Lower leg skin (tissue), 4 donors: ENCODE measurements at regions not wholly inside any gene's neighbourhood (a gene's known extent, or its start where the extent isn't known, plus 50 kb on each side); places are given as distances from the start of the nearest gene placed in this dataset.

Experiments used
- DNase-seq, 2 donors: peaks; one replicate each; pipeline ENCODE4 v3.0.0-alpha.2; 2019; ENCODE audit warnings: low spot score in 2 of 2
- H3K4me3 ChIP-seq: fragments of 200-600 bp; sonication (generic); 2 replicates; pipeline ENCODE4 v1.5.1; 2017; ENCODE audit warnings: mild to moderate bottlenecking, low read depth; ENCODE audit not compliant: poor library complexity, severe bottlenecking
- CTCF ChIP-seq, 3 donors: fragments of 450-650 bp; IDR thresholded peaks; one replicate each; pipeline ENCODE4 v1.5.1; 2016; ENCODE audit warnings: antibody characterized with exemption in 3 of 3, mild to moderate bottlenecking in 3 of 3, moderate library complexity in 2 of 3
- POLR2A ChIP-seq, 2 donors: fragments of 450-650 bp; IDR thresholded peaks; one replicate each; pipeline ENCODE4 v1.6.1; 2016 to 2017; ENCODE audit warnings: antibody characterized with exemption in 2 of 2, mild to moderate bottlenecking in 1 of 2, moderate library complexity in 1 of 2
- WGBS, 2 donors: methylation state at CpG; one replicate each; pipeline ENCODE4 v1.1.5; 2018; 5-methylcytosine and 5-hydroxymethylcytosine counted together
- intact Hi-C: fragments of 100-400 bp; cut with DNase I; formaldehyde crosslinking; loops from one replicate; pipeline ENCODE4 v1.15.0; 2023; ENCODE audit warnings: low total_unique reads

- H3K4me3 ChIP-seq: no peak overlapping the region
- TF ChIP-seq CTCF (IDR thresholded peaks at IDR 0.05): no peak
- TF ChIP-seq POLR2A (IDR thresholded peaks at IDR 0.05): no peak
- 86 to 87% methylated on average over 6 of the region's 6 CpGs for WGBS, 2 donors
- no peak for DNase-seq
- intact Hi-C loops: no loop called here
These were observed 201.4 kb downstream of the IBTK start for GRCh38 chr6:82045965-82046756.

- no peak overlapping the region for H3K4me3 ChIP-seq
- TF ChIP-seq POLR2A (IDR thresholded peaks at IDR 0.05) (no peak), CTCF (IDR thresholded peaks at IDR 0.05) (peak in 1 of 3 donors; percentile 63)
- 37 to 57% methylated on average over 4 of the region's 4 CpGs for WGBS, 2 donors
- DNase-seq: peak in 1 of 2 donors; percentile 35
- intact Hi-C loops: no loop called here
These were observed 206.9 kb downstream of the IBTK start for GRCh38 chr6:82040405-82041221.

- 73 to 78% methylated on average over 5 of the region's 5 CpGs for WGBS, 2 donors
- intact Hi-C loops: no loop called here
- no peak for DNase-seq
- no peak for TF ChIP-seq POLR2A (IDR thresholded peaks at IDR 0.05)
- TF ChIP-seq CTCF (IDR thresholded peaks at IDR 0.05): no peak
- no peak overlapping the region for H3K4me3 ChIP-seq
These were observed 208.9 kb downstream of the IBTK start for GRCh38 chr6:82038631-82039030.

GRCh38 chr6:82035526-82035925 is 212.0 kb downstream of the IBTK start:
- no peak overlapping the region for H3K4me3 ChIP-seq
- no peak for TF ChIP-seq CTCF (IDR thresholded peaks at IDR 0.05)
- no peak for TF ChIP-seq POLR2A (IDR thresholded peaks at IDR 0.05)
- 70 to 80% methylated on average over 2 of the region's 2 CpGs for WGBS, 2 donors
- no peak for DNase-seq
- intact Hi-C loops: no loop called here

- 42 to 78% methylated on average over 3 of the region's 3 CpGs for WGBS, 2 donors
- intact Hi-C loops: no loop called here
- H3K4me3 ChIP-seq: no peak overlapping the region
- peak in 1 of 2 donors; percentile 24 for DNase-seq
- TF ChIP-seq CTCF (IDR thresholded peaks at IDR 0.05): no peak
- no peak for TF ChIP-seq POLR2A (IDR thresholded peaks at IDR 0.05)
These were observed 213.8 kb downstream of the IBTK start for GRCh38 chr6:82033631-82034211.
